ENCODE measurements at regions not wholly inside any gene's neighbourhood (a gene's known extent, or its start where the extent isn't known, plus 50 kb on each side); places are given as distances from the start of the nearest gene placed in this dataset.

DNA sequence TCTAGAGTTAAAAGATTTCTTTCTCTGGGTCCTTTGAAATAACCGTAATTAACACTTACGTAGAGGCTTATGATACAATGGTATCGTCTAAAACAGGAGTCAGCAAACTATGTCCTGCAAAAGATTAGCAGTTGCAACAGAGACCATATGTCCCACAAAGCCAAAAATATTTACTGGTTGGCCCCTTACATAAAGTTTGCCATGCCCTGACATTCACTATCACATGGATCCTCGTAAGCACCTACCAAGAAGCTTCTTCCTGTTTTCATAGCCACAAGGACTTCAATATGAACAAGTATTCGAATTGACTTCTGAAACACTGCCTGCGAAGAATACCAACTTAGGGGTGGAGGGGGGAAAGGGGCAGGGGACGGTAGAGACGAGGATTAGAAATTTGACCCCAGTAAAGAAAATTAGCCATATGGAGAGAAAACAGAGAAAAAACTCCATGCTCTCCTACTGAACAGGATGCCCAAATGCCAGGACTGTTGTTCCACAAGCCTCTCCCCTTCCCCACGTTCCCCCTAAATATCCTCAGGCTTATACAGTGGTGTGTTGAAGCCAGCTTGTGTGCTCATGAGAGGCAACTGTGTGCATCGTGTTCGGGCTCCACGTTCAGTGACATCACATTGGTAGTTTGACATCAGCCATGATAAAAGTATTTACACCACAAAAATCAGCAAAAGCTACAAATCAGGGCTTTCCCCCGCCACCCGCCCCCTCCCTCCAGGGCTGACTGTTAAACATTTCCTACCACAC lies 144.1 kb upstream of the HES1 start:
- no peak for DNase-seq (ENCODE audit: low spot score)

DNA sequence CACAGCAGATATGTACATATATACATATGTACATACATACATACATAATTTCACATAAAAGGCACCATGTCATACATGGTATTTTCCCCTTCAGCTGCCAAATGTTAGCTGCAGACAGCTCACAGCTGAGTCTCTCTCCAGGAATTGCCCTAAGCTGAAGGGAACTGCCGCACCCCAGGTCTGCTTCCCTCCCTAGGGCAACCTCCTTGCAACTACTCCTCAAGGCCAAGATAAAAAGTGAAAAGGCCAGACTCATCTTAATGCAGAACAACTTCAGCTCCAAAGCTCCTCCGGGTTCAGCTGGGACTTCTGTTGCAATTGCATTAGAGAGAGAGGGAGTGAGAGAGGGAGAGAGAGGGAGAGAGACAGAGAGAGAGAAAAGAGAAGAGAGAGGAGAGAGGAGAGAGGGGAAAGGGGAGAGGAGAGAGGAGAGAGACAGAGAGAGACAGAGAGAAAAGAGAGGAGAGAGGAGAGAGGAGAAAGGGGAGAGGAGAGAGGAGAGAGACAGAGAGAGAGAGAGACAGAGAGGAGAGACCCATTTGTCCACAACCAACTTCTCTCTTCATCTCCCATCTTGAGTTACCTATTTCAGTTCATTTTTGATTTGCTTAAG lies 143.4 kb upstream of the HES1 start:
- DNase-seq (ENCODE audit: low spot score): no peak

DNA sequence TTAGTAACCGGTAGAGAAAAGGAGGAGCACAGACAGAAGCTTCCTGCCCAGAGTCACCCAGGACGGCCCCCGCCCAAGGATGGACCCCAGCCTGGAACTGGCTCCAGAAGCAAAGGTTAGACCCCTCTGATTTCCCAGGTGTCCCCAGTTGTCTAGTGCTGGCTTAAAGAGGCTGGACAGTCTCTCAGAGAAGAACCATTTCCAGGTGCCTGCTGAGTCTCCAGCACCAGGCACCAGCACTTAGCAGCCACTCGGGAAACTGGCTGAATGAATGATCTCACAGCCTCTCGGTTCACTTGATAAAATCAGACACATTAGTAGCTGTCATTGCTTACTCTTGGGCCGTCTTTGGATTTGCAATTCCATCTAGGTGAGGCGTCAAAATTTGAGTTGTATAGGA lies 139.7 kb upstream of the HES1 start:
- no peak for DNase-seq (ENCODE audit: low spot score)

DNA sequence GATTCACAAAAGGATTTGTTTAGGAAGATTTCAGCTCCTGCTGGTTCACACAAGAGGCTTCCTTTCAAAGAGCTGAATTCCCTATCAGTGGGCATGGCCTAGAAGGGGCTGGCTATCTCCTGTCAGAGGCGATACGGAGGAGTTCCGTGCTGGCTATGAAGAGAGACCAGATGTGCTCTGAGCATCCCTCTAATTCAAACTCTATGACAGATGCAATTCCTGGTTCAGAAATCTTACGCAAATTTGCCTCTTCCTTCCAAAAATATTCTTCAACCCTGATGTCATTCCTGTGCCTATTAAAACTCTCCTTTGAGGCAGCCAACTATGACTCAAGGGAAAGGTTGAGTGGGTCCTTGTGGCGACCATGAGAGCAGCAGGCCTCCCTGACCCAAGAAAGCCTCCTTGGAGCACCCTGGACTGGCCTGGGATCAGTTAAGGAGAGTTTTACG lies 139.3 kb upstream of the HES1 start:
- no peak for DNase-seq (ENCODE audit: low spot score)

DNA sequence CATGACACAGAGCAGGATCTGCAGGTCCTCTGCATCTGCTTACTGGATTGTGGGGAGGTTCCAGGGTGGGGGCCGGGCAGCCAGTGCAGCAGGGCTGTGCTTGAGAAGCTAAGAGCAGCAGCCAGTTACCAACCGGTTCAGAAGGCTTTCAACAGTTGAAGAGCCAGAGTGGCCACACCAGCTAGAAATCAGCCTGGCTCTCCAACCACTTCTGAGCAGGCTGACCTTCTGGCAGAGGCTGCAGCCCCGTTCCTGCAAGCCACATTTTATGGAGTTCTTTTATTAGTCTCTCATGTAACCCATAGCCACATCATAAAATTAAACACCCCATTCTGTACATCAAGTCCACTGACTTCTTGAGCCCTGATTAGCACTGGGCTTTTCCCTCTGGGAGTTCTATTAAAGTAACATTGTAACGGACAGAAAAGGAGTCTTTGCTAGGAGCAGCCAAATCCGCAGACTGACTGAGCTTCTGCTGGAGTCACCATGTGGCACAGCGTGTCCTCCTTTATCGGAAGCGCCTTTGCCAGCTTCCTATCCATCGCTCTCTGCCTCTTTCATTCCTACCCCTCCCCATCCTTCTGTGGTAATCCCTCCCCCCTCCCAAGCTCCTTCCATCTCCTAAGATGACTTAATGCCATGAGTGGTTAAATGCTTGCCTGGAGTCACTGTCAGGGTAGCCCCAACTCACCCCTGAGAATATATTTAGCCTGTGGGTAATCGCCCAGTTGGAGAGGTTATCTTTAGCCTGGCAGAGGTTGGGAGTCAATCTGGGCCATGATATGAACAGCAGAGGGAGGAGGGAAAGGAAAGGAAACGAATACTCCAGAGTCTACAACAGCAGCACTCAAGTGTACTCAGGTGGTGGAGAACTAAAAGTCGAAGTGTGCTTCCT lies 138.5 kb upstream of the HES1 start:
- no peak for DNase-seq (ENCODE audit: low spot score)

DNA sequence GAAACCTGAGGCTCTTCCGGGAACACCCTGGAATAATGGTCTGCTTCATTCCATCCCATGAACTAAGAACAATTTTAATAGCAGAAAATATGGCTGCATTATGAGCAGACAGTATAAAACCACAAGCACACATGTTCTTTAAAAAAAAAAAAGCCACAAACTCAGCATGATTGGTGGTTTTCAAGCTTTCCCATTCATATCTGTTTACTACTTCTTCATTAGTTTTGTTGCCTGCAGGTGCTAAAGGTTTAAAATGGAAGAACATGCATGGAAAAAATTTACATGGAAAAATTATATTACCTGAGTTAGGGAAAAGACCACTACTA lies 137.9 kb upstream of the HES1 start:
- DNase-seq (ENCODE audit: low spot score): no peak

DNA sequence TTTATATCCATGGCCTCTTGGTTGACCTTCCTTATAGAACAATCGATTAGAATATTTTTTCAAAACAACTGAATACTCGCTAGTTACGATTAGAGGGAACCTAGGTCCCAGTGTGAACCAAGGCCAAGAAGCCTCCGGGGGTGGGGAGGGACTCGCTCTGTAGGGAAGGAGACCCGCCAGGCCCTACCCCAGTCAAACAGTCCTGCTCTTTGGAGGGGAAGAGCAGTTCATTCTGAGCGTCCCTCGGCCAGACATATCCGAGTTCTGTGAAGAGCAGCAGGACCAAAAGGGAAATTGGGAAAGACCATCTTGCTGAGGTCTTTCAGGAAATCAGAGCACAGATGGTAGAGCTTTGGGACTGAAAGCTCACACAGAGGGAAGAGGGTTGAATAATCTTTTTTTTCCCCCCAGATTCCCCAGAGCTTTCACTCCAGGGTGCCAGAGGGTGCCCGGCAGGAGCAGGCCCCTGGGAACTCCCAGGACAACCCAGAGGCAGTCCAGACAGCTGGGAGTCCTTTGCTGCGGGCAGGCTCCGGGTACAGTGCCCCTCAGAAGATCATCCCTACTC lies 137.2 kb upstream of the HES1 start:
- no peak for DNase-seq (ENCODE audit: low spot score)

DNA sequence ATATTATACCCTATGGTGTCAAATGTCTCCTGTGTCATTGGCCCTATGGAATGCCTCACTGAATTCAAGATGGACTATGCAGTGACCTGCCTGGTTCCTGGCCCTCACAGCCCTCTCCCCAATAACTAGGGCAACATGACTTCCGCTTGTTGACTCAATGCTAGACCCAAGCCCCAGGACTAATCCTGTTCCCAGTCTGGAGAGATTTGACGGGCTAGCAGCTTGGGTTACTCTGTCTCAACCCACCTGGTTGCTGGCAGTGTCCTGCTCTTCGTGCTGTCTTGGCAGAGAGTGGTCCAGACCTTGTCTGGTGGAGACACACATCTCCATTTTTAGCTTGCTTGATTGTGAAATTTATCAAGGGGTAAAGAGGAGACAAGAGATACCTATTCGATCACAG lies 135.8 kb upstream of the HES1 start:
- DNase-seq (ENCODE audit: low spot score): no peak

DNA sequence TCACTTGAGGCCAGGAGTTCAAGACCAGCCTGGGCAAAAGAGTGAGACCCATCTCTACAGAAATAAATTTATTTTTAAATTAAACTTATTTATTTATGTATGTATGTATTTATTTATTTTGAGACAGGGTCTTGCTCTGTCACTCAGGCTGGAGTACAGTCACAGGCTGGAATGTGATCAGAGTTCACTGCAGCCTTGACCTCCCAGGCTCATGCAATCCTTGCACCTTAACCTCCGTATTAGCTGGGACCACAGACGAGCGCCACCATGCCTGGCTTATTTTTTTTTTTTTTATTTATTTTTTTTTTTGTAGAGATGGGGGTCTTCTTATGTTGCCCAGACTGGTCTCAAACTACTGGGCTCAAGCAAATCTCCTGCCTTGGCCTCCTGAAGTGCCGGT lies 135.2 kb upstream of the HES1 start:
- DNase-seq (ENCODE audit: low spot score): no peak

DNA sequence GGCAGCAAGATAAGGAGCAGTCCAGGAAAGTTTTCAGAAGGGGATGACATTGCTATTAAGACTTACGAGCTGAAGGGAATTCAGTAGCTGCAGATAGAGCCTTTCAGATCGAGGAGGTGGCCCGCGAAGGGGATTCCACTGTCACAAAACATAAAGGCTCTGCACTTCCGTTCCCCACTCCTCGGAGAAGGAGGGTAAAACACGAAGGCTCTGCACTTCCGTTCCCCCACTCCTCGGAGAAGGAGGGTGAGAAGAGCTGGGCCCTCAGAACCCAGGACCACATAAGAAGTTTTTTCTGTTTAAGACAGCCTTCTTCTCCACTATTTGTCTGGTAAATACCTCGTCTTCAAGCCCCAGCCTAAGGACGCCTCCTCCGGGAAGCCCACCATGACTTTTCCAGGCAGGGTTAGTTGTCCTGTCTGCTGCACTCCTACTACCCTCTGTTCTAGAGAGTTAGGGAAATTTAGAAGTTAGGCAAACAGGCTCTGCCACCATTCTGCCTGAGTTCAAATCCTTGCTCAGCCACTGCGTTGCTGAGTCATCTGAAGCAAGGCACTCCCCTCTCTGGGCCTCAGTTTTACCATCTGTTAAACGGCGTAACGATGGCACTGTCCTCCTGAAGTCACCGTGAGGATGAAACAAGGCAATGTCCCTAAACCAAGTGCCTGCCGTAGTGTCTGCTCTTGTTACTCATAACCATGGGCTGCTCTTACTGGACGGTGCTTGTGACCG lies 134.1 kb upstream of the HES1 start:
- DNase-seq (ENCODE audit: low spot score): no peak

DNA sequence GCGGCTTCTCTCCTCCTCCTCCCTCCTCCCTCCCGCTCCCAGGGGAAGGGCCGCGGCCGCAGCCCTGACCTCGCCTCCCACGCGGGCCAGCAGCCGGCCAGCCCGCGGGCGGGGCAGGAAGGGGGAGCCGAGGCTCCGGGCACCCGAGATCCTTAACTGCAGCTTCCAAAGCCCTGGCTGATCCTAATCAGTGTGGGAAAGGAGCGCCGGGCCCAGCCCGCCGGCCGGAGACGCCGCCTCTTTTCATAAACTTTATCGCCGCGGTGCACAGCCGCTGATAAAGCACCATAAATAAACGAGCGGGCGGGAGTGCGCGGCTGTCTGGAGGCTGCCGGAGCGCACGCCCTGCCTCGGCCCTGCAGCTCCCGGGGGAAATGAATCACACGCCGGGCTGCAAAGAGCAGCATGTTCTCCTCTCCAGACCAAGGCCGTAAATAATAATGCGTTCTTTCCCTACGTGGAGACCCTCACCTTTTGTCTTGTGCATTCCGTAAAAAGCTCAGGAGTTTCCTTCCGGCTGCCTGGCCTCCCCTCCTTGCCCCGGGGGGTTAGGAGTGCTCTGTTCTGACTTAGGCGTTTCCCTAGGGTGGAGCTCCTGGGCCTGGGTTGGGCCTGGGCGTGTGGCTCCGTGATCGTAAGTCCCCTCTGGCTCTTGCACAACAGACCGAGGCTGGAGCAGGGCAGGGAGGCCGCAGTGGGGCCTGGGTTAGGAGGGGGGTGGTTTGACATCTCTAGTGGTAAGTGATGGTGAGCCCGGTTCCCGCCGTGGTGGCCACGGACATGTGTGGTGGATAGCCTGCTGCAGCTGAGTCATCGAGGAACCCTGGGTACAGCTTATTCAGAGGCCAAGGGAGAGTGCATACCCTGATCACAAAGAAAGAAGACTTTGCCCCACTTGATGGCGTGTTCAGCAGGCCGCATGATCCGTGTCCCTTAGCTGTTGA lies 132.6 kb upstream of the HES1 start:
- DNase-seq (ENCODE audit: low spot score): peak; percentile 73

DNA sequence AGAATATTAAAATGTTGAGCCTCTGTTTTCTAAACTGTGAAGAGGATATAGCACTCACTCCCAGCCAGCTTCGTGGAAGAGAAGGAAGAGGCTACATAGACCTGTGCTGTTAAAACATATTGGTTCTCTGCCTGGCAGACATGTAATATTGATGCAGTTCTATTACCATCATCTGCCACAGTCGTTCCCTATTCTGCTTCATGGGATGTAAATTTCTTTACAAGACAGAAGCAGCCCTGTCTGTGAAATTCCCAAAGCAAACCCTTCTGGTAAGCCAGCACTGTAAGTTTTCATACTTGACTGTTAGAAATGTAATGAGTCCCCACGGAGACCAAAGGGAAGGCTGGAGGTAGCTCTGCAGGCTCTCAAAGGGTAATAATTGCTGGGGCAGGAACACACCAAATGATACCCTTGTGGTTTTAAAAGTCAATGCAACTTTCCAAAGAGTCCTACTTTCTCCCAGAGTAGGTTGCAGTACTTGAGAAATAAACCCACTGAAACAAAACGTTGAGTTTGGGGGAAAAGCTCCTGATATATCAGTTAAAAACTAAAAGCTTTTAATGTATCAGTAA lies 129.9 kb upstream of the HES1 start:
- DNase-seq (ENCODE audit: low spot score): no peak

DNA sequence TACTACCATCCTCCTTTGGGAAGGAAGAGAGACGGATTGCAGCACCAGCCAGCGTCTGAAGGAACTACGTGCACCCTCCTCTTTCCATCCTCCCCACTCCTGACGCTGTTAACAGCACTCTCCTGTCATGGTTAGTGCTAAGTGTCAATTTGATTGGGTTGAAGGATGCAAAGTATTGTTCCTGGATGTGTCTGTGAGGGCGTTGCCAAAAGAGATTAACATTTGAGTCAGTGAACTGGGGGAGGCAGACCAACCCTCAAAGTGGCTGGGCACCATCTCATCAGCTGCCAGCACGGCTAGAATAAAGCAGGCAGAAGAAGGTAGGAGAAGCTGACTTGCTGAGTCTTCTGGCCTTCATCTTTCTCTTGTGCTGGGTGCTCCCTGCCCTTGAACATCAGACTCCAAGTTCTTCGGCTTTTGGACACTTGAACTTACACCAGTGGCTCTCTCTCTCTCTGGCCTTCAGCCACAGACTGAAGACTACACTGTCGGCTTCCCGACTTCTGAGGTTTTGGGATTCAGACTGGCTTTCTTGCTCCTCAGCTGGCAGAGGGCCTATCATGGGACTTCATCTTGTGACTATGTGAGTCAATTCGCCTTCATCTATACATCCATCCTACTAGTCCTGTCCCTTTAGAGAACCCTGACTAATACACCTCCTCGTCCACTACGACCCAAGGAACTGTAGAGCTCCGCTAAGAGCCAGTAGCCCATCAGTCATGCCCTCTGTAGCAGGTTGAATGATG lies 128.2 kb upstream of the HES1 start:
- no peak for DNase-seq (ENCODE audit: low spot score)

DNA sequence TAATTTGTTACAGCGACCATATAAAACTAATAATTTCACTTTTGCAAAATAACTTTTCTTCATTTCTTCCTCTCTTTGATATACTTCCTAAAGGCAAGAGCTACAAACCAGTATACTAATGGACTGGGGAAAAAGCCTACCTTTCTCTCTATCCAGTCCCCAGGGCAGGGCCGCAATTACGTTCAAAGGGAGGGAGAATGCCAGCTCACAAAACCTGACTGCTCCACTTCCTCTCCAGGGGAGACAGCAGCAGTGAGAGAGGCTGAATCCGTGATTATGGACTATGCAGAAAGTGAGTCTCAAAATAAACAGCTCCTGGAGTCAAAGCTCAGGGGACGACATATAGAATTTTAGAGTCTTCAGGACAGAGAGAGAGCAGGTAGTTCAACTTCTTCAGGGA lies 126.9 kb upstream of the HES1 start:
- no peak for DNase-seq (ENCODE audit: low spot score)

DNA sequence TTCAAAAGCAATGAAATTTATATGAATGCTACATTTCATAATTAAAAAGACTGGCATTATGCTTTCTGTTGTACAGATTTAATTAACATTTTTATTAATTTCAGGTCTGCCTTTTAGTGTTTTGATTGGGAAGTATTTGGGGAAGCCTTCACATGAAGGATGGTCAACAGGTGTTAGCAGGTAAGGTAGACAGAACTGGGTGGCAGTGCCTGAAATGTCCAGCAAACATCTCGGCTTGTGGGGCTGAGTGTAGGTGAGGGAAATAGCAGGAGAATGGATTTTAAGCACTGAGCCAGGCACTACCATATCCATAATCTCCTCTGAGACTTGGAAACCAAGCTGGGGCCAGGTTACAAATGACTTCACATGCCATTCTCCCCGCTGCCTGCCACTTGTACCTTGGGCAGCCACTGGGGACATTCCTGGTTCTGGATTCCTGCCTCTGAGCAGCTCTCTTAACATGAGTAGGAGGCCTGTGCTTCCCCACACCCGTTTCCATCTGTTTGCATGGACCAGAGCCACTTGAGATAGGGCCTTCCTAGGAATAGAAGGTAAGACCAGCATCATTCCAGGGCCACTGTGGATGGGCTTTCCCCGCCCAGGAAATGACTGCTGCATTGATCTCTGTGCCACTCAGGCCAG lies 125.9 kb upstream of the HES1 start:
- DNase-seq (ENCODE audit: low spot score): no peak

DNA sequence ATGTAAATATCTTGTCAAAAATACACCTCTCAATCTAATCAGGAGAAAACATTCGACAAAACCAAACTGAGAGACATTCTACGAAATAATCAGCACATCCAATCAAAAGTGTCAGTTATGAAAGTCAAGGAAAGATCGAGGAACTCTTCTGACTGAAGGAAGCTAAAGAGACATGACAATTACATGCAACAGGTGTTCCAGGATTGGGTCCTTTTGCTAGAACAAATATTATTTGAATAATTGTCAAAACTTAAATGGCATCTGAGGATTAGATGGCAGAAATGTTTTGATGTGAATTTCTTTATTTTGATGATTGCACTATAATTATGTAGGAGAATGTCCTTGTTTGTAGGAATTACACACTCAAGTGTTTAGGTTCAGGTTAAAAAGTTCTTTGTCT lies 124.1 kb upstream of the HES1 start:
- DNase-seq (ENCODE audit: low spot score): no peak

DNA sequence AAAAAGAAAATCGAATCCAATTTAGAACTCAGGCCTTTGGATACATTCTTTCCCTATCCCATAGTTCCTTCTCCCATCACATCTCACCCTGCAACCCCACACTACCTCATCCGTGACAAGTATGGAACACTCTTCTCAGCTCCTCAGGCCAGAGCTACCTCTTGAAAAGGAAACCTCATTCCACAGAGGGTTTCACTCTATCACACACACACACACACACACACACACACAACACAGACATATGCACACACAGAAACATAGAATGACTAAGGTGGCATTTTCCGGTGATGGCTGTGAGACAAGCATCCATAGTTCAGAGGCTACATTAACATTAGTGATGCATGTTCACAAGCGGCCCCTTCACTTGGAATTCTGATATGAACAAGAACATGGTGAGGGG lies 122.0 kb upstream of the HES1 start:
- no peak for DNase-seq (ENCODE audit: low spot score)

DNA sequence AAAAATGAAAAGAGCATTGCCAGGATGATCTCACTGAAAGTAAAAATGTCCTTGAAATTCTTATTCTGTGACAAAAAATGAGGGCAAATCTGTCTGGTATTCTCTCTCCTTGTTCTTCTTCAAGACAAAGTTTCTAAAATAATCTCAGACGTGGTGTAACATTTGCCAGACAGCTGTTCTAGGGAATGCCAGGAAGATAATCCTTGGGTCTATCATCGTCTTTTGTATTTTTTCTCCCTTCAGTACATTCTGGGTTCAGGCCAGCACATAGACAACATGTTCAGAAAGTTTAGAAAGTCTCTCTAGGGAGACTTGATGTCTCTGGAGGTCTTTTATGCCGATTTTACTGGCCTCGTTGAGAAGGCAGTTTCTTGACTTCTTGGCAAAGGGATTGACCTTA lies 121.2 kb upstream of the HES1 start:
- no peak for DNase-seq (ENCODE audit: low spot score)

DNA sequence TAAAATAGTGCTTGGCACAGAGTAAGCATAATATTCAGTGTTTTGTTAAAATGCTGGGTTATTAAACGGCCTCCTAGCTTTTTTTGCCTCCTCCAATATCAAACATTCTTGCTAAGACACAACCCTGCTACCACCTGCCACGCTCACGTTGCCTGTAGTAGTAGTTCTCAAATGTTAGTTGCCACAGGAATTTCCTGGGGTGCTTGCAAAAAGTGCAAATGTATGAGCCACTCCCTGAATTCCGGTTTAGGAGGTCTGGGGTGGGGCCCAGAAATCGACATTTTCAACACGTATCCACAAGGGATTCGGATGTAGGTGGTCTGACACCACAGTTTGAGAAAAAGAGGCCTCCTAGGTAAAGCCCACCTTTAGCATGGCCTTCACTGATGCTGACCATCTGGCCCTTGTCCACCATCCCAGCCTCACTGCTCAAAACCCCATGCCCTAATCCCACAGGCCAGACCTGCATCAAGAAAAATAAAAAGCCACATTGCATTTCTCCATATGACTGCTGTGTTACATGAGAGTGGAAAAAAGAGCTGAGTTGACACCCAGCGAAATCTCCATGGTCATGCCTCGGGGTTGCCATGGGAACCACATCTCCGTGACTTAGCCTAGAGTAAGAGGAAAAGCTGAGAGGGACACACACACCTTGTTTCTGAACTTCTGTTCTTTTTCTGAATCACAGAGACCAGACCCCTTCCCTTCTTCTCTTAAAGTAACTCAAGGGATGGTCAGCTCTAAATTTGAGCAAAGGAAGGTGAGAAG lies 116.4 kb upstream of the HES1 start:
- no peak for DNase-seq (ENCODE audit: low spot score)

Measured in germinal center (tissue), 1 donor.